ENCODE measurements at regions not wholly inside any gene's neighbourhood (a gene's known extent, or its start where the extent isn't known, plus 50 kb on each side); places are given as distances from the start of the nearest gene placed in this dataset.

DNA sequence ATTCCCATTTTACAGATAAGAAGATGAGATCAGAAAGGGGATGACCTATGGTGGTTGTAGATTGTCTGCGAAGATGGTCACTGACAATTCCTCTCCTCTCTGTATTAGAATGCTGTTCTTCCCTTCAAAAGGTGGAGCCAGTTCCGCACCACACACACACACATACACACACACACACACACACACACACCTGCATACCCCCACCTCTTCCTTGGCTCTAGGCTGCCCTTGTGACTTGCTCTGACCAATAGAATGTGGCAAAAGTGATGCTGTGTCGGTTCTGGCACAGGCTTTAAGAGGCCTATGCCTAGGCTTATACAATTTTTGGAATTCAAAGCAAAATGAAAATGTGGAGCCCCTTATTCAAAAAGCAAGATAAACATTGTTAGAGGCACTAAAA is 88.0 kb downstream of the ZFP36L2 start:
- DNase-seq (ENCODE audit: low read depth): no peak
- TF ChIP-seq POLR2A (IDR thresholded peaks at IDR 0.05; ENCODE audit: extremely low read depth, insufficient read length) (no peak), MYC (IDR thresholded peaks at IDR 0.05; ENCODE audit: low read depth, low read length) (no peak)
- TF ChIP-seq, protein P1, sequence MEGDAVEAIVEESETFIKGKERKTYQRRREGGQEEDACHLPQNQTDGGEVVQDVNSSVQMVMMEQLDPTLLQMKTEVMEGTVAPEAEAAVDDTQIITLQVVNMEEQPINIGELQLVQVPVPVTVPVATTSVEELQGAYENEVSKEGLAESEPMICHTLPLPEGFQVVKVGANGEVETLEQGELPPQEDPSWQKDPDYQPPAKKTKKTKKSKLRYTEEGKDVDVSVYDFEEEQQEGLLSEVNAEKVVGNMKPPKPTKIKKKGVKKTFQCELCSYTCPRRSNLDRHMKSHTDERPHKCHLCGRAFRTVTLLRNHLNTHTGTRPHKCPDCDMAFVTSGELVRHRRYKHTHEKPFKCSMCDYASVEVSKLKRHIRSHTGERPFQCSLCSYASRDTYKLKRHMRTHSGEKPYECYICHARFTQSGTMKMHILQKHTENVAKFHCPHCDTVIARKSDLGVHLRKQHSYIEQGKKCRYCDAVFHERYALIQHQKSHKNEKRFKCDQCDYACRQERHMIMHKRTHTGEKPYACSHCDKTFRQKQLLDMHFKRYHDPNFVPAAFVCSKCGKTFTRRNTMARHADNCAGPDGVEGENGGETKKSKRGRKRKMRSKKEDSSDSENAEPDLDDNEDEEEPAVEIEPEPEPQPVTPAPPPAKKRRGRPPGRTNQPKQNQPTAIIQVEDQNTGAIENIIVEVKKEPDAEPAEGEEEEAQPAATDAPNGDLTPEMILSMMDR (IDR thresholded peaks at IDR 0.05; ENCODE audit: low read depth, low read length): no peak
- TF ChIP-seq, protein P2, sequence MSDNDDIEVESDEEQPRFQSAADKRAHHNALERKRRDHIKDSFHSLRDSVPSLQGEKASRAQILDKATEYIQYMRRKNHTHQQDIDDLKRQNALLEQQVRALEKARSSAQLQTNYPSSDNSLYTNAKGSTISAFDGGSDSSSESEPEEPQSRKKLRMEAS (IDR thresholded peaks at IDR 0.05; ENCODE audit: low read depth, low read length): no peak
- no peak overlapping the region for H3K4me3 ChIP-seq (ENCODE audit: low read depth, low read length)

DNA sequence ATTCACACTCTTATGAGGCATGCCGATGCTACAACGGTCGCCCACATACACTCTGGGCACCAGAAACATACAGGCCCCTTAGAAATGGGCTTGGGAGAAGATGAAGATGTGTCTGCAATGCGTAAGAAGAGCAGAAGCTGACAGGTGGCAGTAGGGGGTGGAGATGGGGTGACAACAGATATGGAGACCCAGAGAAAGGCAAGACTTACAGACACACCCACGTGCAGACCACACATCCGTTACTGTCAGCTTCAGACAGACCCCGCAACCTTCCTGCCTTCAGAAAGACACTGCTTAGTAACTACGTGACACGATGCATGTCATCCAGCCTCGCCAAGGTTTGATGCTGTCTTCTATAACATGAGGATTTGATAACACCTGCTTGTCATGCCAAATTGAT is 89.5 kb downstream of the ZFP36L2 start:
- DNase-seq (ENCODE audit: low read depth): peak; percentile 39
- no peak overlapping the region for H3K4me3 ChIP-seq (ENCODE audit: low read depth, low read length)
- TF ChIP-seq, protein P2 (IDR thresholded peaks at IDR 0.05; ENCODE audit: low read depth, low read length): peak; percentile 44; the same call in 1 of the 2 replicates
- TF ChIP-seq, protein P1 (IDR thresholded peaks at IDR 0.05; ENCODE audit: low read depth, low read length): no peak
- no peak for TF ChIP-seq POLR2A (IDR thresholded peaks at IDR 0.05; ENCODE audit: extremely low read depth, insufficient read length)
- TF ChIP-seq MYC (IDR thresholded peaks at IDR 0.05; ENCODE audit: low read depth, low read length): 0 out of 2 replicates have a peak, but pooled peaks have one; percentile 21

DNA sequence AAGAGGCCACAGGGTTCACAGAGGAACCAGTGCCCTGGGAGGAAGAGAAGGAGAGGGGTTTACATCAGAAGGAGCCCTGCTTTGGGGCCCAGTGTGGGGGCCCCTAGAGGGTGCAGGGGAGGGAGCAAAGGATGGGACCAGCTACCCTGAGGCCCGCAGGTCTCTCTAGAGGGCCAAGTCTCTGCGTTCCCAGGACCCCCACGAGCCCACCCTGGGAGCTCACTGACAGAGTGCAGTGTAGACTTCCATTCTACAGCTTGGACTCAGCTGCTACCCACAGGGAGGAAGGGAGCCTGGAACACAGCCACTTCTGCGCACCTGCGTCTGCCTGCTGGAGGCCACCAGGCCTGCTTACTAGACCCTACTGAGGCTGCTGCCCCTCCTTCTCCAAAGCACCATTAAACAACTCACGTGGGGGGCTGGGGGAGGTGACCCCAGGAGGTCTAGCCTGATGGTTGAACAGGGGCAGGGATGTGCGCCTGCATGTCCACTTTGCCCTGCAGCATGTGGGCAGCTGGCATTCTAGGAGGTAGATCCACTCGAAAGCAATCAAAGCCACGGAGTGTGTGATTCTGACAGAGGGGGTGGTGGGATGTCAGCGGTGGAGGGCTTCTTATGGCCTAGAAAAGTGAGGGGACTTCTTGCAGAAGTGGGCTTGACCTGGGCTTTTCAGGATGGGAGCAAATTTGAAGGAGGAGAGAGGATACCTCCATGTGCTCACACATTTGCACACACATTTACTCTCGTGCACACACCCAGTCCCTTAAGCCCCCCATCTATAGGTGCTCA is 90.2 kb downstream of the ZFP36L2 start:
- TF ChIP-seq MYC (IDR thresholded peaks at IDR 0.05; ENCODE audit: low read depth, low read length) (no peak), POLR2A (IDR thresholded peaks at IDR 0.05; ENCODE audit: extremely low read depth, insufficient read length) (no peak)
- TF ChIP-seq, protein P1 (IDR thresholded peaks at IDR 0.05; ENCODE audit: low read depth, low read length): no peak
- TF ChIP-seq, protein P2 (IDR thresholded peaks at IDR 0.05; ENCODE audit: low read depth, low read length): no peak
- DNase-seq (ENCODE audit: low read depth): peak; percentile 40
- no peak overlapping the region for H3K4me3 ChIP-seq (ENCODE audit: low read depth, low read length)

DNA sequence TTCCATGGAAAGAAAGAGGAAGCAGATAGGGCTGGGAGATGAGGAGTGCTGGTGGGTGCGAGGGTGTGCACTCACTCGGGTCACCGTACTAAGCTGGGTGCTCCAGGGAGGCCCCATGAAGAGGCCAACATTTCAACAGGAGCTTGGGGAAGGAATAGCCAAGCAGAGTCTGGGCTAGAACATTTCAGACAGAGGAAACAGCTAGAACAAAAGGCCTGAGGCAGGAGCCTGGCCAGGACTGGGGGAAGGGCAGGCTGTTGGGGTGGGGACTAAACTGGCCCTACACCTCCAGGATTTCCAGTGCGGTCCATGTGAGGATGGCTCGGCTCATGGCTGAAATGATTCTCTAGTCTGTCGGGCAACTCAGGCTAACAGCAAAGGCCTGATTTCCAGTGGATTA is 90.8 kb downstream of the ZFP36L2 start:
- TF ChIP-seq, protein P1 (IDR thresholded peaks at IDR 0.05; ENCODE audit: low read depth, low read length): no peak
- TF ChIP-seq MYC (IDR thresholded peaks at IDR 0.05; ENCODE audit: low read depth, low read length) (no peak), POLR2A (IDR thresholded peaks at IDR 0.05; ENCODE audit: extremely low read depth, insufficient read length) (no peak)
- TF ChIP-seq, protein P2 (IDR thresholded peaks at IDR 0.05; ENCODE audit: low read depth, low read length): no peak
- no peak overlapping the region for H3K4me3 ChIP-seq (ENCODE audit: low read depth, low read length)
- peak; percentile 64 for DNase-seq (ENCODE audit: low read depth)

DNA sequence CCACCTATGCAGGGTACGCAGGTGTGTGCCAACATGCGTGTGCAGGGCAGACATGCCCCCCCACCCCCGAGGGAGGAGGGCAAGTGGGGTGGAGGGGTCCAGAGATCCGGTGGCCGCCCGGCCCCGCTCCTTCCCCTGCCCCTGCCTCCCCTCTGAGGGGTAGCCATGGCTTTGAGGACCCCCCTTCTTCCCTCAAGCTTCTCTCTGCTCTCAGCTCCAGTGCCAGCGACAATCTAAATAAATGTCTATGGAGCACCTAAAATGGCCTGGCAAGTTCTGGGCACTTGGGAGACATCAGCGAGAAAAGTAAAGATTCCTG is 91.9 kb downstream of the ZFP36L2 start:
- no peak for DNase-seq (ENCODE audit: low read depth)
- no peak for TF ChIP-seq POLR2A (IDR thresholded peaks at IDR 0.05; ENCODE audit: extremely low read depth, insufficient read length)
- TF ChIP-seq, protein P2 (IDR thresholded peaks at IDR 0.05; ENCODE audit: low read depth, low read length): no peak
- TF ChIP-seq, protein P1 (IDR thresholded peaks at IDR 0.05; ENCODE audit: low read depth, low read length): no peak
- no peak for TF ChIP-seq MYC (IDR thresholded peaks at IDR 0.05; ENCODE audit: low read depth, low read length)
- H3K4me3 ChIP-seq (ENCODE audit: low read depth, low read length): no peak overlapping the region
